Heart right ventricle (tissue), 16 donors: ENCODE measurements at regions not wholly inside any gene's neighbourhood (a gene's known extent, or its start where the extent isn't known, plus 50 kb on each side); places are given as distances from the start of the nearest gene placed in this dataset.
A peak's percentile ranks its signal among the peaks of the same experiment; 100 is the strongest.

Experiments
- ATAC-seq, 8 donors: fragments of 200-7000 bp; cut with Tn5 transposase; one replicate each; pipeline ENCODE4 v1.9.1; 2020; ENCODE audit warnings: mild to moderate bottlenecking in 8 of 8, moderate library complexity in 8 of 8, moderate number of reproducible peaks in 1 of 8
- DNase-seq, 2 donors: peaks; one replicate each; pipeline ENCODE4 v3.0.0-alpha.2; 2020
- H3K27ac ChIP-seq, 10 donors: fragments of 200-600 bp; sonication (generic) in 2 of 10; one replicate each; pipeline versions ENCODE4 v1.5.0 to v1.8.0; 2020 to 2022; ENCODE audit warnings: mild to moderate bottlenecking in 3 of 10
- H3K27me3 ChIP-seq, 7 donors: fragments of 200-600 bp; one replicate each; pipeline ENCODE4 v1.8.0; 2021 to 2022; ENCODE audit warnings: mild to moderate bottlenecking in 2 of 7
- H3K36me3 ChIP-seq, 9 donors: fragments of 200-600 bp; sonication (generic) in 1 of 9; one replicate each; pipeline versions ENCODE4 v1.5.0 to v1.8.0; 2020 to 2022; ENCODE audit warnings: mild to moderate bottlenecking in 2 of 9
- H3K4me1 ChIP-seq, 9 donors: fragments of 200-600 bp; sonication (generic) in 1 of 9; one replicate each; pipeline versions ENCODE4 v1.5.0 to v1.8.0; 2020 to 2022; ENCODE audit warnings: mild to moderate bottlenecking in 4 of 9
- H3K4me3 ChIP-seq, 10 donors: fragments of 200-600 bp; sonication (generic) in 2 of 10; one replicate each; pipeline versions ENCODE4 v1.5.0 to v1.8.0; 2020 to 2022; ENCODE audit warnings: mild to moderate bottlenecking in 7 of 10, moderate library complexity in 2 of 10
- H3K9me3 ChIP-seq, 11 donors: fragments of 200-600 bp in 10 of 11; sonication (generic) in 2 of 11; one replicate each; pipeline versions ENCODE4 v1.5.0 to v1.8.0; 2013 to 2022; ENCODE audit warnings: mild to moderate bottlenecking in 2 of 11, control low read depth in 1 of 11, moderate library complexity in 1 of 11
- WGBS, 2 donors: extraction: QIAGEN DNeasy Blood & Tissue Kit; methylation state at CpG; one replicate each; pipeline ENCODE4 v1.1.7; 2013; ENCODE audit warnings: inconsistent platforms in 1 of 2; 5-methylcytosine and 5-hydroxymethylcytosine counted together
- intact Hi-C, 10 donors: fragments of 100-400 bp; cut with DNase I; formaldehyde crosslinking; loops; one replicate each; pipeline versions ENCODE4 v1.11.1 to v1.14.2; 2022
- TF ChIP-seq, protein P1 (sequence below), 9 donors: fragments of 200-600 bp; sonication (generic) in 2 of 9; IDR thresholded peaks; one replicate each; pipeline versions ENCODE4 v1.5.0 to v1.8.0; 2021 to 2022; ENCODE audit warnings: antibody characterized with exemption in 9 of 9, mild to moderate bottlenecking in 5 of 9, moderate library complexity in 1 of 9
- donor health status: Arrhythmogenic right ventricular cardiomyopathy.
- donor health status: ischemic (EF 13 %, LVEDD 7.1; RV severe dilation, severe dysfunction).
- donor health status: healthy with polysubstance abuse.
- donor health status: DM: no; HTN: yes; CAD: no.
- donor health status: DM: no; HTN: no; CAD: no.
- donor health status: ischemic (EF 25% LVEDD 6.9; RV normal size, moderate dysfunction).
- donor health status: ischemic (EF 25% LVEDD 5.7; RV mildly dilated, moderate dysfunction).
- donor health status: healthy.
- donor health status: DM: yes; HTN: yes; CAD: no.
- donor health status: Ischemic cardiomyopathy.
- donor health status: ischemic (EF 35%, LVEDD 5.7; RV mildly dilated, moderate dysfunction).
- donor health status: nonischemic (EF 11% LVEDD 7.7; RV severe dilation, severe dysfunction).
- donor health status: DM: yes; HTN: yes; CAD: no.
- donor health status: PGD.
- donor health status: ischemic (EF 29% LVEDD 5.4; RV normal size, mild dysfunction).
- donor health status: nonischemic (EF 23%, LVEDD 6.1; RV moderate dilation, normal function).

DNA sequence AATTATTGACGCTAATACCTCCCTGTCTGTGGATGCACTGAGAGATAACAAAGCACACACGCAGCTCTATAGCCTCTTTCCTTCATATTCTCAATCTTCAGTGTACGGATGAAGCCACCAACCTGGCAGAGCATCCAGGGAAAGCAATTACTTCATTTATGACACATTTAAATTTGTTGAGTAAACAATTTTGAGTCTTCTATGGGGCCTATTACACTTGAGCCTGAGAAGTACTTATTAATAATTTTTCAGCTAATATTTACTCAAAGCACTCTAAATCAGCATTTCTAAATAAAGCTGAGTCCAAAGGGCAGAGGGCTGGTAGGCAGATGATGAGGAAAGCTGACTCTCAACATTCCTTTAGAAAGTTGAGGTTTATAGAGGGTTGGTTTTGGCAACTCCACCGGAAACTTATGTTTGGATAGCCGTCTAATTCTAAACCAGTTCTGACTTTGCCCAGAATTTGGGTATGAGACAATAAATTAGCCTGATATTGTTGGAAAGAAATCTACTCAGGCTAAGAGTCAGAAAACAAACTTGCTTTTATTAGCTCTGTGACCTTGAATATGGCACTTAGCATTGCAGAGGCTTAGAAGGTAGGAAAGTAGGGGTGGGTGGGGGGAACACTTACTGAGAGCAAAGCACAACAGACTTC lies 643.5 kb downstream of the CDH11 start:
- intact Hi-C loops = loop anchor here in 1 of 10 donors (10.0 kb wide), 1 partner anchor 646 kb away; the partner anchor contains the start of gene CDH11
- TF ChIP-seq, protein P1, sequence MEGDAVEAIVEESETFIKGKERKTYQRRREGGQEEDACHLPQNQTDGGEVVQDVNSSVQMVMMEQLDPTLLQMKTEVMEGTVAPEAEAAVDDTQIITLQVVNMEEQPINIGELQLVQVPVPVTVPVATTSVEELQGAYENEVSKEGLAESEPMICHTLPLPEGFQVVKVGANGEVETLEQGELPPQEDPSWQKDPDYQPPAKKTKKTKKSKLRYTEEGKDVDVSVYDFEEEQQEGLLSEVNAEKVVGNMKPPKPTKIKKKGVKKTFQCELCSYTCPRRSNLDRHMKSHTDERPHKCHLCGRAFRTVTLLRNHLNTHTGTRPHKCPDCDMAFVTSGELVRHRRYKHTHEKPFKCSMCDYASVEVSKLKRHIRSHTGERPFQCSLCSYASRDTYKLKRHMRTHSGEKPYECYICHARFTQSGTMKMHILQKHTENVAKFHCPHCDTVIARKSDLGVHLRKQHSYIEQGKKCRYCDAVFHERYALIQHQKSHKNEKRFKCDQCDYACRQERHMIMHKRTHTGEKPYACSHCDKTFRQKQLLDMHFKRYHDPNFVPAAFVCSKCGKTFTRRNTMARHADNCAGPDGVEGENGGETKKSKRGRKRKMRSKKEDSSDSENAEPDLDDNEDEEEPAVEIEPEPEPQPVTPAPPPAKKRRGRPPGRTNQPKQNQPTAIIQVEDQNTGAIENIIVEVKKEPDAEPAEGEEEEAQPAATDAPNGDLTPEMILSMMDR (IDR thresholded peaks at IDR 0.05) = no peak
- Histone ChIP-seq H3K36me3 (no peaks in the 10 kb centered on the region), H3K27ac (peak overlapping the region in 1 of 10 donors; percentile 9), H3K4me3 (no peak overlapping the region), H3K9me3 (no peaks in the 10 kb centered on the region), H3K4me1 (peaks cover 0 to 26% (median 7%) of the 10 kb centered on the region in 9 donors), H3K27me3 (no peaks in the 10 kb centered on the region)
- DNase-seq = no peak
- peak in 2 of 8 donors; percentile 8 to 25 for ATAC-seq
- WGBS, 2 donors = 44 to 63% methylated on average over 5 of the region's 5 CpGs

DNA sequence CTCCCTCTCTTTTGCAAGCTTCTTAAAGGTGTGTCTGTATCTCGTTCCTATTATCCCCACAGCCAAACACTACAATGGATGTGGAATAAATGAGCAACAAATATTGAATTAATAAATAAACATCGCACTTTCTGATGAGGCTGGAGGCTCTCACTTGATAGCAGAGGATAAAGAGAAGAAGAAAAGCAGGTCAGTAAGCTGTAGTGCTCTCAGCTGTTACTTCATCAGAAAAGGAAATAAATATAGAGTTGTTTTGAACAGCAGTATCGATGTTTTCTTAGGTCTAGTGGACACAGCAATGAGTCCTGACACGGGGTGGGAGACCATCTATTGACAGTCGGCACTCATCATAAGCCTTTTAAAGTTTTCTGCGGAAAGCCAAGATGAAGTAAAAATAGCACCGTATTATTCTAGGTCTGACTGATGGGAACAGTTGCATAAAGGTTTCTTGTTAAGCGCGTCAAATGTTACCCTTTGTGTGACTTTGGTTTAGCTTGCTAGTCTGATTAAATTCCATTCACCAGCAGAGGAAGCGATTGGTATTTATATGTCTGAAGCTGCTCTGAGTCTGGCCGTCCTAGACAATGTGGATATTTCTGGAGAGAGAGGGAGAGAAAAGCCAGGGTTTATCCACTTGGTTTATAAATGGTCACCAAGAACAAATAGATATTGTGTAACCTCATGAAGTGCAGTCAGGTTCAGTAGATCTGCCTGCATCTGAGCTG lies 646.1 kb downstream of the CDH11 start:
- intact Hi-C loops = loop anchor here in 1 of 10 donors (10.0 kb wide), 1 partner anchor 649 kb away; the partner anchor contains the start of gene CDH11
- Histone ChIP-seq H3K27ac (peak overlapping the region; percentile 7 to 77 (median 72)), H3K4me3 (no peak overlapping the region), H3K36me3 (no peaks in the 10 kb centered on the region), H3K9me3 (no peaks in the 10 kb centered on the region), H3K4me1 (peaks cover 0 to 26% (median 7%) of the 10 kb centered on the region in 9 donors), H3K27me3 (no peaks in the 10 kb centered on the region)
- DNase-seq (peak in 1 of 2 donors; percentile 11), ATAC-seq (peak; percentile 67 to 97 (median 94))
- TF ChIP-seq, protein P1 (IDR thresholded peaks at IDR 0.05) = no peak
- WGBS, 2 donors = 37 to 42% methylated on average over 11 of the region's 11 CpGs

DNA sequence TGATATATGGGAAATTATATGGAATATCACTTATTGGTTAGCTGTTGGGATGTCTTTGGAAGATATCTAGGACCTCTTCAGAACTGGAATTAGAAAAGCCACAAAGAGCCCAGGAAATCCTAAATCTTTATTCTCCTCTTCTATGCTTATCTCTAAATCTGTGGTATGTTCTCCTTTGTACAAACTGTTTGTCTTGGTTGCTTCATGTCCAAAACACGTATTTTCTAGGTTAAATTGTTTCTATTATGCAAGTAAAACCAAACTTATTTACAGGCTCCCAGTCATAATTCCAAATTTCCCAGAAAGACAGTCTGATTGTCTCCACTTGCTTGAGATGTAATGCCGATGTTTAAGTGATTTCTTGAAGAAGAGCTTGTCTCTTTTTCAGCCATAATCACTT lies 650.9 kb downstream of the CDH11 start:
- WGBS, 2 donors = 71 to 84% methylated on average over 2 of the region's 2 CpGs
- TF ChIP-seq, protein P1 (IDR thresholded peaks at IDR 0.05) = no peak

DNA sequence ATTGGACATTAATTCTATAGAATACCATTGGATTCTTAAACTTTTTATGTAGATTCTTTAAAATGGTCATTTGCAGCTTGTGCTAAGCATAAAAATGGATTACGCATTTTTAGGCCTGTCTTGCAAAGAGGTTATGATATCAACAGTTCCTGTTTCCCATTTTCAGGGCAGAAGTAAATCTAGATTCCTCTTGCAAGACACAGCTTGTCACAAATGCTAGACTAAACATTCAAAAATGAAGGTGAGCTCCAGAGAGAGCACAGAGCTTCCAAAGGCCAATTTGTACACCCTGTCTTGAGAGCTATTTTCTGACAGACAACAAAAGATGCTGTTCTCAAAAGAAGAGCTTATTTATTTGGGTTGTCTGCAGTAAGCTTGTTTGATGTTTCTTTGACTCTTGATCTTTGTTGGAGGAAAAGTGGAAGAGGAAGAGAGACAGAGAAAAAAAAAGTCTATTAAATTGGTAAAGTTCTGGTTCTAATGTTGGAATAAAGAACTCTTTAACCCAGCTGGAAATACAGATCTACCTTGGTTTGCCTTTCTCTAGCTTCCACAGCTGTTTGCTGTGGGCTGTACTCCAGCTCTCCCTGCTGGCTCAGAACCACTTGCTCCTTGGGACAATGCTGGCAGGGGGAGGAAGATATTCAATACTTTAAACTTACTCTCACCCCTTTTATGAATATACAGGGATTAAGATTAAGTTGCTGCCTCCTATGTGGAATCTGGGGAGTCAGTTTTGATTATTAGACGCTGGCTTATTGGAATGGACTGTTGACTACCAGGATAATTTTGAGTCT lies 651.8 kb downstream of the CDH11 start:
- TF ChIP-seq, protein P1 (IDR thresholded peaks at IDR 0.05) = peak in 6 of 9 donors; percentile 7 to 54 (median 36)
- Histone ChIP-seq H3K27me3 (no peaks in the 10 kb centered on the region), H3K4me3 (no peak overlapping the region), H3K9me3 (peaks cover 0 to 22% (median 0%) of the 10 kb centered on the region in 11 donors), H3K27ac (no peak overlapping the region), H3K4me1 (peaks cover 0 to 9% (median 5%) of the 10 kb centered on the region in 9 donors), H3K36me3 (no peaks in the 10 kb centered on the region)
- intact Hi-C loops = loop anchor here in 2 of 10 donors (10.0 kb wide), 2 partner anchors 375 to 655 kb away; partner anchors contain the start of gene CDH11 (in 1 of the 2)
- peak in 1 of 2 donors; percentile 17 for DNase-seq
- ATAC-seq = peak in 2 of 8 donors; percentile 53 to 73
- 74 to 77% methylated on average over 2 of the region's 2 CpGs for WGBS, 2 donors

More for the DNA sequence above, 650.9 kb downstream of the CDH11 start:
- Histone ChIP-seq H3K36me3 (no peaks in the 10 kb centered on the region), H3K4me3 (no peak overlapping the region), H3K27me3 (no peaks in the 10 kb centered on the region), H3K4me1 (peaks cover 0 to 10% (median 6%) of the 10 kb centered on the region in 9 donors), H3K27ac (no peak overlapping the region), H3K9me3 (peaks cover 0 to 16% (median 0%) of the 10 kb centered on the region in 11 donors)
- ATAC-seq (no peak), DNase-seq (no peak)
- intact Hi-C loops = loop anchor here in 1 of 10 donors (10.0 kb wide), 1 partner anchor 654 kb away; the partner anchor contains the start of gene CDH11
